SKM-1 treated with dmso at 0.1 percent for 144 hours (cell line): ENCODE measurements at regions not wholly inside any gene's neighbourhood (a gene's known extent, or its start where the extent isn't known, plus 50 kb on each side); places are given as distances from the start of the nearest gene placed in this dataset.

Experiments used
- DNase-seq: peaks from one replicate; lab custom pipeline; 2025; ENCODE audit not compliant: unreplicated experiment; lab: John Stamatoyannopoulos, UW

DNA sequence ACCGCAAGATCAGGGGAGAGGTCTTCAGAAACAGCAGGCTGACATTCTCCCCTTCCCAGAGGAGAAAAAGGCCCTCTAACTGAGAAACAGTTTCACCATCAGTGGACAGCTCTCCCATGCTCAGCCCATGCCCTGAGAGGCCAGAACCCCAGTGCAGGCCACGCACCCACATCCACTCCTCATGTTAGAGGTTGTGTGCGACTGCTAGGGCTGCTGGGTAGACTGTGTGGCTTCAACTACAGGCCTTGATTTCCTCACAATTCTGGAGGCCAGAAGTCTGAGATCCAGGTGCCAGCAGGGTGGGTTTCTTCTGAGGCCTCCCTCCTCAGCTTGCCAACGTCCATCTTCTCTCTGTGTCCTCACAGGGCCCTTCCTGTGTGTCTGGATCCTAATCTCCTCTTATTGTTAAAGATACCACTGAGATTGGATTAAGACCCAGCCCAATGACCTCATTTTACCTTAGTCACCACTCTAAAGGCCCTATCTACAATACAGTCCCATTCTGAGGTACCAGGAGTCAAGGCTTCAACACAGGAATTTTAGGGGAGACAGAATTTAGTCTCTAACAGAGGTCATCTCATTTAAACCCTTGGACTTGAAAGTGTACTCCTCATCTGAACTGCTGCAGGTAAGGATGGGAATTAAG, 67.7 kb upstream of the CD93 start:
- DNase-seq: no peak

DNA sequence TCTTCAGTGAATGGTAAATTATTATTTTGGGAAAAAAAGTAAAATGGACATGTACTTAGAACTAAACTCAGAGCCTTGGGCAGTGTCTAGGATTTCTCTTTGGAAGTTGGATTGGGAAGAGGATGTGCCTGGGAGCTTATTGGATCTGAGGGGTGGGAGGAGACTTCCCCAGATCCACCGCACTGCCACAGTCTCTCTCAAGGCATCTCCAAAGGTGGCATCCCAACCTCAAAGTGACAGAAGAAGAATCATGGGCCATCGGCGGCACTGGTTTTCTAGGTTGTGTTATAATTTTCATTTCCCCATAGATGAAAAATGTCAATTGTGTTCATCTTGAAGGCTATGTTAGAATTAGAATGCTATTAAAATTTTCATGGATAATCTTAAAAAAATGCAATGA, 66.8 kb upstream of the CD93 start:
- DNase-seq: no peak

DNA sequence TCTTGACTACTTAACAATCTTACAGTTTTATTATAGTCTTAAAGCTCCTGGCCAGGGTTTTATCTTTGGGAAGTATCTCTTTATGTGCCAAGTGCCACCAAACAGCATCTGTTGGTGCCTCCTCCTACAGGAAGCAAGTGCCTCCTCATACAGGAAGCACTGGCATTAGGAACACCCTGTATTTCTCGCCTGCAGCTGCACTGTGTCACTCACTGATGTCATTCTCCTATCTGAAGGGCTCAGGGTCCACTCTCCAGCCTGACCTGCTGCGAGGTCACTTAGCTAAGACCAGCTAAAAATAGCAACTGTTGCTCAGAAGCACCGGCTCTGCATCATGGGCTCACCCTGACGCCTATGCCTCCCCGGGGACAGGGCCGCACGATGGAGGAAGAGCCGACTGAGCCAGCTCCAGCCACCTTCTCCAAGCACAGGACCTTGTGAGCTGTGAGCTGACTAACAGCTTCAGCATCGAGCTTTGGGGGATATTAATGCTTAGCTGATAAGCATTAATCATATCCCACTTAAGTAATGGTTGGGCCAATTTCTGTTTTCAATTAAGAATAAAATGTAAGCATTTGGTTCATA, 66.3 kb upstream of the CD93 start:
- peak; percentile 21 for DNase-seq

DNA sequence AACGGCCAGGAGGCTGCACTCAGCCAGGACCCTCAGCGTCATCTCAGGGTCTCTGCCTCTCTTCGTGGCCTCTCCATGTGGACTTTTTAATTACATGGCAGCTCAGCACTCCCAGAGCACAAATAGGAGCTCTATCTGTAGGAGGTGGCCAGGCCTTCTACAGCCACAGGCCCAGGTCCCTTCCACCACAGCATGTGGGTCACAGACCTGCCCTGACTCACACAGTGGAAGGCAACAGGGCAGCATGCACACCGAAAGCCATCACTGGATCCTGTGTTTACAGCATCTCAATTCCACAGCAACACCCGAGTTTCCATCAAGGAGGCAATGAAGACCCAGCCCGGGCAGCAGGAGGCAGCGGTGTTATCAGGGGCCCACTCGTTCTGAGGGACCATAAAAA, 65.8 kb upstream of the CD93 start:
- no peak for DNase-seq

DNA sequence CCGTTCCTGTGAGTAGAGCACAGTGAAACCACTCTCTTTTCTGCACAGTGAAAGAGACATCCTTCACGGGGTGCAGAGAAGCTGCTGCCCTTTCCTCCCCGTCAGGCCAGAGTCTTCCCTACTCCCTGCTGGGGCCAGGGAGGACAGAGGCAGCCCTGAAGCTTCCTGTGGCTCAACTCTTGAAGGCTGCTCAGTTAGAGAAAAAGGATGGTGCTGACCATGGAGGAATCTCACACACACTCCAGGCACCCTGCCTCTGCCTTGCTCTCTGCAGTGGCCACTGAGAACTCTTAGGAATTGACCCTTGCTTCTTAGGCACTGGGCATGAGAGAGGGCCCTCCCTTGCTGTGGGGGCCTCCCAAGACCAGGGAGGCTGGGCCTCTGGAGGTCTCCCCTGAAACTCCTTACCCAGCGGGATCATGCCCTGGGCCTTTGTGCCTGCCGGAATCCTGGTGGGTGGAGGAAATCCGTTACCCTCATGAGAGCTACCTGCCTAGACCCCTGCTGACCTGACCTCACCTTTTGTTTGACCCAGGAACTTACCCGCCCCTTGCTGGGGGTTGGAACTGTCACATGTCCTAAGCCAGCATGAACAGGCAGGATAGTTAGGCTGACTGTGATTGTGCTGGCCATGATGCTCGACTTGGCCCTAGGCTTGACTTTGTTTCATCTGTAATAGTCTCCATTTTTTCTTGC, 65.0 kb upstream of the CD93 start:
- DNase-seq: no peak

DNA sequence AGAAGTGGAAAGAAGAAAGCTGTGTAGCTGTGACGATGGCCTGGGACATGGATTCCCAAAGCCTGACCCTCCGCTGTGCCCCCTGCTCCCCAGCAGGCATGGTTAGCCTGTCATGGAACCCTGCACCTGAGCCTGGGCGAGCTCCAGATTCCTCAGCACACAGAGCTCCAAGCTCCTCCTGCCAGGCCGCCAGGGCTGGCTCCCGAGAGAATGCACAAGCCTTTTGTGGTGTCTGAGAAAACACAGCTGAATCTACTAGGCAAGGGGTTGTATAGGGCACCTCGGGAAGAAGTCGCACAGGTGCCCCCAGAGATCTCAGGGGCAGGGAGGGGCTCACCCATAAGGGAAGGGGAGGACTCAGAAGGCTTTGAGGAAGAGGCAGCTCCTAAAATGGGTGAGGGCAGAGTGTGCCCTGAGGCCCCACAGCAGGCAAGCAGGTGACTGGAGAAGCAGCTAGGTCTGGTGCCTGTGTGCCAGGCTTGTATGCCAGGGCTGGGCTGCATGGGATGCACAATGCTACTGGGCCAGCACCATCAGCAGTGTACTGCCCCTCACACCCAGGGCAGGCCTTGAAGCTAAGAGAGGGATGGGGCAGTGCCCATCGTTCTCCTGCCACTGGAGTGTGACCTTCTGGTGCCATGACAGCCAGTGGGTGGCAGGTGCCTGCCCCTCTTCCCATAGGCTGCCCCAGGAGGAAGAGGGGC, 64.3 kb upstream of the CD93 start:
- no peak for DNase-seq

DNA sequence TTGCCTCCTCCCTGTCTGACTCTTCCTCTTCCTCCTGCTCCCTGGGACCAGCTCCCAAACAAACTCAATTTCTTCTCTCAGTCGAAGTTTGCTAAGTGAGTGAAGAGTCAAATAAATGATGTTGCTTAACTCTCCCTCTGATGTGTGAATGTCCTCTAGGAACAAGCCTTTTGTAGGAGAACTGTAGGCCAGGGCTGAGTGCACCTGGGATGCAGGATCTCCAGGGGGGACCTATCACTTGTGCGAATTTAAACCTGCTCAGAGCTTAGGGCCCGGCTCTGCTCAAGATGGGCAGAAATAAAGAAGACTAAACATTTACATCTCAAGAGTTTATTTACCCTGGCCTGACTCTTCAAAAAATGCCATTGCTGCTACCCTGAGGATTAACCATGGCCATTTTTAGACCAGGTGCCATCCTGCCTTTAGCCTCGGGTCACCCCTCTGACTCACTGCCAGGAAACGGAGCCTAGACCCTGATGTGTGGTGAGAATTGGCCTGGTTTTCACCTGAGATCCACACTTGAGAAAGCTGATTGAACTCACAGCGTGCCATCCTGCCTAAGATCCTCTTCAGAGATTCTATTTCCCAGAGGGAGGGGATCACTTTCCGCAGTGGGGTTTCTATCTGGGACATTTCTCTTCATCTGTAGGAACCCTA, 63.6 kb upstream of the CD93 start:
- DNase-seq: no peak

DNA sequence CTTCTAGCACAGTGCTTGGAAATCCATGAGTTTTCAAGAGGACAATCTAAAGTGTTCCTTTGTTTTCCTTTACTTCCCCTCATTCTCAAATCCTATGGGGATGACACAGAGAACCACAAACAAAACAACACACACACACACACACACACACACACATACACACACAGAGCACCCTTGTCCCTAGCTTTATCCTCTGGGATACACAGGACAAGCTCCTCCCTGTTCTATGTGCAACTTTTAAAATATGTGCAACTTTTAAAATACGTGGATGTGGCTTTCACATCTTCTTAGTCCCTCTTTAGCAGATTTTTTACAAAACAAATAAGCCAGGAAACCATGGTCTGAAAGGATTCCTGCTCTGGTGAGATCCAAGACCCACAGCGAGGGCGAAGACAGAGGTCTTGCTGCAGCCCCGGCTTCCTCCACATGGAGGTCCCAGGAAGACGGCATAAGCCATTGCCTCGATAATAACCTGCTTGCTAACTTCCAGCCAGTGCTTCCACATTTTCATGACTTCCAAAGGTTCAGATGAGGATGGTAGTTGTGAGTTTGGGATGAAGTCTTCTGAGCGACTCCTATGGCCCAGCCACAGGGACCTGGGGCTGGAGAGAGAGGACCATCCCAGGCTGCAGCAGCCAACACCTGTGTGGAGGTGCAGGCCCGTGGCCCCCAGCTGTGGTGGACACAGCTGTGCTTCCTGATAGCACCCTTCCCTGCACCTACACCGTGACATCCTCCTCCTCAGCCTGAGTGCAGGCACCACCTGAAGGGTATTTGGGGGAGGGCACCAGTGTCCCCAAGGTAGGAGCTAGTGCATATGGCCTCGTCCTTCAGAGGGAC, 62.8 kb upstream of the CD93 start:
- DNase-seq: no peak

DNA sequence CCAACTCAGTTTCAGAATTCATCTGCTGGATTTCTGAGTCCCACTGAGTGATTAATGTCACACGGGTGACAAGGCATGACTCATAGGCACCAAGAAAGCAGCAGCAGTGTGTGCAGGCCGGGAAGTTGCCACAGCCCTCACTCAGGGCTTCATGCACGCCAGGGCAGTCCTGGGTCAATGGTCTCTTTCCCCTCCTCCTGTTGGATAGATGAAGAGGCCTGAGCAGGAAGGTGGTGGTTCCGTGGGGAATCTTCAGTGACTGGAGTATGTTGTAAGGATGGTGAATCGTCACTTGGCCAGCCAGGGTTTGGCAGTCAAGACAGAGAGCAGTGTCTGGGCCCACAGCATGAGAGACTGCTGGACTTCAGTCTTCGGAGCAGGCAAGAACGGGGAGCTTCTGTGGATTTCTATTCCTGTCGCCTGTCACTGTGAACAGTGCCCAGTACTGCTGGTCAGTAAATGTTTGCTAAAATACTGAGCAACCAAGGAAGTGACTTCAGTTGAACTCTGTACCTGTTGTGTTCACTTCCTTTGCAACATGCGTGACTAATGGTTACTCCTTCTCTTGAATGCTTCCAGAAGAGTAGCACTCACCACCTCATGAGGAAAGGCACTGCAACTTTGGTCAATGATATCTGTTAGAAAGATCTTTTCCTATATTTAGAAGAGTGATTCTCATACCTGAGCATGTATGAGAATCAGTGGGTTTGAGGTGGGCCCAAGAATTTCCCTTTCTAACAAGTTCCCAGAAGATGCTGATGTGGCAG, 62.0 kb upstream of the CD93 start:
- DNase-seq: peak; percentile 54

DNA sequence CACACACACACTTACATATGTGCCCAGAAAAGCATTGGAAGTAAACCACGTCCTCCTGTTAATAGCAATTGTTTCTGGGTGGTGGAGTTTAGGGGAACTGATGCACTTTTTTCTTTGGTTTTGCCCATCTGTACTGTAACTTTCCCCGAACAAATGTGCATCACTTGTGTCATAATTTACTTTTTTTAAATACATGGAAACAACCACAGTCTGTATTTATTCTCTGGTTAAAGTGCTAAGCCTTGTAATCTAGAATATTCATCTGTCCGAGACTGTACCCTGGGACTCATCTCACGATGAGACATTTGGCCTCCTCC, 61.5 kb upstream of the CD93 start:
- DNase-seq: no peak

DNA sequence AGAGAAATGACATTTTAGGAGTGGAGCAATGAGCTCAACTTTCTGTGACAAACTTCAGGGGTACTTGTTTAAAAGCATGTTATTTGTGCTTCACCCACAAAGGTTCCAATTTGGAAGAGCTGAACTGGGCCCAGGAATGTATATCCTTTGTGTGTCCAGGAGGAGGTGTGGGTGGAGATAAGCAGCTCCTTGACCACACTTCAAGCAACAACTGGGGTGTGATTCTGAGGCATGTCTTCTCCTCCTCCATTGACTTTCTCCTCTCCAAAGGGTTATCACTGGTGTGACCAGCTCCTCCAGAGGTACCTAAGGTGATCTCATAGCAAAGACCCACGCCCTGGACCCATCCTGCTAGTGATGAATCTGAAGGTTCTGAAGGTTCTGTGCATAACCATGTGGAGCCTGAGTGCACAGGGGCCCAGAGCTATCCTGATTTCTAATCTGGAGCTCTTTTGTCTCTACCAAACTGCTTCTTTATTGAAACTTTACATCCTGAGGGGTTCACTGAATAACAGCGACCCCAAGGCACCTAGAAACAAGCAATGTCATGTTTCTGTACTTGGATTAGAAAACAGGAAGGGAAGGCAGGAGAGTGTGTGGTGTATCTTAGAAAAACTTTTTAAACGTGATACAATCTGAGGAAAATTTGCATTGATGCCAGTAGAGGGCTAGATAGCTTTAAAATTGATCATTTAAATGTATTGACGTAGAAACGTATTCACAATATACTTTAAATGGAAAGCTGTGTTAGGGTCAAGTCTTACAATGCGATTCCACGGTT, 60.9 kb upstream of the CD93 start:
- DNase-seq: no peak

DNA sequence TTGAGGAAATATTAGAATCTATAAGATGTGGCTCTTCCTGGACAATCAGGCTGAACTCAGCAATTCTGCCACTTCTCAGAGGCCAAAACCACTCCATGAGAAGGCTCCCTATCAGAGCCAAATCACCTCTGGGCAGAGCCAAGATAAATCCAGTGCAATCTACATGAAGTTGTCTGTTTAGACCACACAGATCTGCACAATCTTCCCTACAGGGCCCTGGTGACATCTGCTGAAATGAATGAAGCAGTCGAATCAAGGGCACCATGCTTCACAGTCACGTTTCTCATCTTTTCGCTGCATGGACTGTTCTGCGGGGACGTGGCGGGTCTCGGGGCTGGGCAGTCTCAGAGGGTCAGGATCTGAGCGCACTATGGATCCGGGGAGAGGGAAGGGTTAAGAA, 60.1 kb upstream of the CD93 start:
- no peak for DNase-seq

DNA sequence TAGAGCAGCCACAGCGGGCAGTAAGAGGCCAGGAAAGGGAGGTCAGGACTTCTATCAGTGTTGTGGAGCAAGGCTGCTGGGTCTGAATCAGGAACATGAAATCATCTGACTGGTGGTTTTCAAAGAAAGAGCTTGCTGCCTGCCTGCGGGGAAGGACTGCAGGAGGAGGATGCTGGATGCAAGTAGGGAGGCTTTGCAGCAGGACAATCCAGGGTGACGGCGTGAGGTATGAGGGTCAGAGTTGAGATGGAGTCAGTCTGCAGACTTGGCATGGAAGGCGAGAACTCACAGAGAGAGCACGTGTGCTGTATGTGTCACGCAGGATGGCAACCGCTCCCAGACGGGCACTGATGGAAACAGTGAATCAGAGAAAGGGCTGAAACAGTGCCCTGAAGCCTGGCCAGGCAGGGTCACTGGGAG, 59.2 kb upstream of the CD93 start:
- DNase-seq: peak; percentile 22

DNA sequence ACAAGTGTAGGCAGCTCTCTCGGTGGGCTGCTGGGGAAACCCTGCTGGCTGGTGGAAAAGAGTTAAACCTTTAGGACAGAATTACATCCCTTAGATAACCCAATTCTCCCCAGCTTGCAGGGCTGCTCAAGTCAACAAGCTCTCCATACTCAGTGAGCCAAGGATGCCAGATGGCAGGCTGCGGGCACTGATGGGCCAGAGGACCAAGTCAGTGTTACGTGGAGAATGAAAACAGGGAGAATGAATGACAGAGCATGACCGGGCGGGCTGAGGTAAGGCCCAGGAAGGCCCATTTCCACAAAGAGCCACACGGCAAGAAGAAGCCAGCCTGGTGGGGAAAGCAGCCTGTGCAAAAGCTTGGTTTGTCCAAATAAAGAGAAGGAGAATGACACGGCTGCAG, 58.7 kb upstream of the CD93 start:
- no peak for DNase-seq

DNA sequence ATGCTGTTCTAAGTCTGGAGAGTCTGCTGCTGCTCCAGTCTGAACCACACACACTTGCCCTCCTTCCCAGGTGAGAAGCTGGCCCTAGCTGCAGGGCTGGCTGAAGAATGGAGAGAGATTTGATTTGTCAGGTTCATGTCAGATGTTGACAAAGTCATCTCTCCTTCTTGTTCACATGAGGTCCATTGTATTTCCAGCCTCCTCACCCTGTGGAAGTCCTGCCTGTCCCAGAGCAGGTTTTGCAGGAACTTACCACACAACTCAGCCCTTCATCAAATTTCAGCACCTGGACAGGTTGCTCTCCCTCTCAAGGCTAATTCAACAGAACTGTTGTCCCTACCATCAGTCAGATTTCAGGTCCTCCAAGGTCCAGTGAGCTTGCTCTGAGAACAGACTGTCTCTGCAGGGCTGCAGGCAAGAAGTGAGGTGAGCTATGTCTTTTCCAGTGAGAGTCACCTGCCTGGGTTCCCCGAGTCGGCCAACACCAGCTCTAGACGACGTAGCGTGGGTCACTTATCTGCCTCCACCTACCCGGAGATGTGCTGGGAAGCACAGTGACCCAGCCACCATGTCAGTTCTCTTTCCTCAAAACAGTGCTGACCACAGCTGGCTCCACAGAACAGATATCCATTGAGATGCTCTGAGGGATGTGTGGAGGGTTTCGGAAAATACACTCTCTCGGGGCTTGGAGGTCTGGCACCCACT, 58.0 kb upstream of the CD93 start:
- peak; percentile 29 for DNase-seq

DNA sequence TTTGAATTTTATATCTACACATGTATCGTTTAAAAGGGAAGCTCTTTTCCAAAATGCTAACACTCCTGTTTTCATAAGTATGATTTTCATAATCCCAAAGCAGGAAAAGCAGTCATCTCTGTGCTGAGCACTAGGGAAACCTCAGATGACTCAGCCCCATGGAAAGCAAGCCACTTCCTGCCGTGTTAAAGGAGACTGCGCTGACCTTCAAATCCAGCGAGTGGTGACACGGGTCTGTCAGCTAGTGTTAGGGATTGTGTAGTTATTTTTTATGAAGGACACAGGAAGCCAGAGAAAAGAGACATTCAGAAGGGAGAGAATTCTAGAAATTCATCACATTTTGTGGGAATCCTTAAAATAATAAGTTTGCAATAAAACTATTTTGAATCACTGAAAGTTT, 57.0 kb upstream of the CD93 start:
- peak; percentile 47 for DNase-seq

DNA sequence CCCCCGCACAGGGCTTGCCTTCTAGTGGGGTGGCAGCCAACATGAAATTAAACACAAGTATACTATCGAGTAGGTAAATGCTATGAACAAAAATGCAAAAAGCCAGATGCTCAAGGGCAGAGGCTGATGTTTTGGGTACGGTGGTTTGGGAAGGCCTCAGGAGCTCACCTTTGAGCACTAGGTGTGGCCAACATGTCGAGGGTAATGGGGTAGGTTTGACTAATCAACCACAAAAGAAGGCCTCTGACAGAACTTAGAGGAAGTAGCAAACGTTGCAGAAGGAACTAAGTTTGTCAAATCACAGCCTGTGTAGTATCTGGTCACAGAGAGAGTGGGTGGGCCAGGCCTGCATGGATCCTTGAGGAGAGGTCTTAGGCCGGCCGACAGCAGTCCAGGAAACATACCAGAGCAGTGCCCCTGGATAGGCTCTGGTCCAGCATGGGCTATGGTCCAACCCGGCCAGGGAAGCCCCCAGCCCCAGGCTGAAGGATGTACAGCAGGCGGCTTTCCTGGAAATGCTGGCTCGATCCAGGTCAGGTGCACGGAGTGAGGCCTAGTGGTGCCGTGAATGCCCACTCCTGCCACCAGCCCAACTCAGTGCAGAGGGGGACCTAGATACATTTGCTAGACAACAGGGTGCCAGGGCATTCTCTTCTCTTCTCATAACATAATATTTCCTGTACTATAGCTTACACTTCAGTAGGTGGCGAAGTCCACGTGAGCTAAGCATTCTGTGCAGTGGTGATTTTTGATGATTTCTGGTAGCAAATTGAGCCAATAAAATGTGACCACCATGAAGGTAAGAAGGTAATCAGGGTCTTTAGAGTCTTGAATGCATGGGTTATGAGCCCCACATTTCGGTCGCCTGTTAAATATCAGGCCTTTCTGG, 56.3 kb upstream of the CD93 start:
- peak; percentile 82 for DNase-seq
